OCI-LY1 (cell line): ENCODE measurements at regions not wholly inside any gene's neighbourhood (a gene's known extent, or its start where the extent isn't known, plus 50 kb on each side); places are given as distances from the start of the nearest gene placed in this dataset.

Experiments used
- H2AFZ ChIP-seq: fragments of 200-600 bp; sonication (generic), shearing (Covaris generic); 2 replicates; pipeline ENCODE4 v1.6.0; 2014; ENCODE audit warnings: antibody characterized with exemption, mild to moderate bottlenecking, low read length
- H3F3A ChIP-seq: fragments of 200-600 bp; sonication (generic), shearing (Covaris generic); 2 replicates; pipeline ENCODE4 v1.6.0; 2014; ENCODE audit warnings: mild to moderate bottlenecking, antibody characterized with exemption, low read length, moderate library complexity; ENCODE audit not compliant: insufficient read depth
- H3K27ac ChIP-seq: fragments of 200-600 bp; sonication (generic); 2 replicates; pipeline ENCODE4 v1.5.1; 2014; ENCODE audit warnings: low read length, mixed run types, mild to moderate bottlenecking, low read depth; ENCODE audit not compliant: poor library complexity, severe bottlenecking
- H3K27me3 ChIP-seq: fragments of 200-600 bp; sonication (generic); 2 replicates; pipeline ENCODE4 v1.6.0; 2014; ENCODE audit warnings: antibody characterized with exemption, mild to moderate bottlenecking, low read length, moderate library complexity; ENCODE audit not compliant: insufficient read depth
- H3K36me3 ChIP-seq: fragments of 200-600 bp; sonication (generic); 2 replicates; pipeline ENCODE4 v1.6.1; 2014; ENCODE audit warnings: mild to moderate bottlenecking, antibody characterized with exemption, low read length, moderate library complexity, mixed read lengths; ENCODE audit not compliant: insufficient read depth
- H3K4me1 ChIP-seq: fragments of 200-600 bp; sonication (generic); 2 replicates; pipeline ENCODE4 v1.5.1; 2014; ENCODE audit warnings: mild to moderate bottlenecking, low read length, moderate library complexity; ENCODE audit not compliant: insufficient read depth, severe bottlenecking
- H3K4me2 ChIP-seq: fragments of 200-600 bp; sonication (generic), shearing (Covaris generic); 2 replicates; pipeline ENCODE4 v1.6.1; 2014; ENCODE audit warnings: low read length
- H3K4me3 ChIP-seq: fragments of 200-600 bp; sonication (generic); 2 replicates; pipeline ENCODE4 v1.5.1; 2014; ENCODE audit warnings: low read length, low read depth, mild to moderate bottlenecking, mixed read lengths; ENCODE audit not compliant: poor library complexity, severe bottlenecking
- H3K79me2 ChIP-seq: fragments of 200-600 bp; shearing (Covaris generic); 2 replicates; pipeline ENCODE4 v1.6.1; 2016; ENCODE audit warnings: mixed run types, low read length, mixed read lengths; ENCODE audit not compliant: insufficient read depth
- H3K9ac ChIP-seq: fragments of 200-600 bp; sonication (generic), shearing (Covaris generic); 2 replicates; pipeline ENCODE4 v1.6.1; 2014; ENCODE audit warnings: mild to moderate bottlenecking, low read length, mixed read lengths
- H3K9me2 ChIP-seq: fragments of 200-600 bp; sonication (generic), shearing (Covaris generic); 2 replicates; pipeline ENCODE4 v1.6.1; 2014; ENCODE audit warnings: low read depth, mild to moderate bottlenecking, low read length, mixed read lengths
- H3K9me3 ChIP-seq: fragments of 200-600 bp; shearing (Covaris generic); 2 replicates; pipeline ENCODE4 v1.6.1; 2014; ENCODE audit warnings: low read length, mixed read lengths
- H4K20me1 ChIP-seq: fragments of 200-600 bp; sonication (generic), shearing (Covaris generic); 2 replicates; pipeline ENCODE4 v1.6.0; 2016; ENCODE audit warnings: mild to moderate bottlenecking, low read length; ENCODE audit not compliant: insufficient read depth
- CTCF ChIP-seq: fragments of 200-600 bp; sonication (generic), shearing (Covaris generic); IDR thresholded peaks from 2 replicates; pipeline ENCODE4 v1.5.1; 2017; ENCODE audit warnings: mild to moderate bottlenecking, antibody characterized with exemption, low read length, moderate library complexity, mixed read lengths
- EZH2 ChIP-seq: fragments of 200-600 bp; sonication (generic), shearing (Covaris generic); IDR thresholded peaks from 2 replicates; pipeline ENCODE4 v1.8.0; 2017; ENCODE audit warnings: borderline replicate concordance, mixed run types, mild to moderate bottlenecking, antibody characterized with exemption, low read length, moderate library complexity, mixed read lengths

GRCh38 chr5:116361979-116362577 lies 212.5 kb downstream of the SEMA6A start:
- no peak overlapping the region for H3K9ac ChIP-seq
- H3F3A ChIP-seq: no peaks in the 10 kb centered on the region
- H3K9me3 ChIP-seq: no peaks in the 10 kb centered on the region
- TF ChIP-seq EZH2 (no peak), CTCF (no peak)
- H3K27me3 ChIP-seq: no peaks in the 10 kb centered on the region
- peaks cover 20% of the 10 kb centered on the region for H3K4me1 ChIP-seq
- no peak overlapping the region for H3K4me3 ChIP-seq
- no peak overlapping the region for H2AFZ ChIP-seq
- no peak overlapping the region for H3K4me2 ChIP-seq
- no peaks in the 10 kb centered on the region for H3K9me2 ChIP-seq
- H3K36me3 ChIP-seq: no peaks in the 10 kb centered on the region
- H3K79me2 ChIP-seq: no peaks in the 10 kb centered on the region
- no peak overlapping the region for H3K27ac ChIP-seq
- H4K20me1 ChIP-seq: no peaks in the 10 kb centered on the region

GRCh38 chr5:116361171-116361967 lies 213.3 kb downstream of the SEMA6A start:
- Histone ChIP-seq H3K4me2 (no peak overlapping the region), H3K79me2 (no peaks in the 10 kb centered on the region), H2AFZ (no peak overlapping the region), H3K4me3 (no peak overlapping the region), H3K36me3 (no peaks in the 10 kb centered on the region), H3K4me1 (peaks cover 20% of the 10 kb centered on the region), H3K9me3 (no peaks in the 10 kb centered on the region), H3K27me3 (no peaks in the 10 kb centered on the region), H4K20me1 (no peaks in the 10 kb centered on the region), H3K27ac (no peak overlapping the region), H3K9ac (no peak overlapping the region), H3F3A (no peaks in the 10 kb centered on the region), H3K9me2 (no peaks in the 10 kb centered on the region)
- no peak for TF ChIP-seq CTCF
- no peak for TF ChIP-seq EZH2

- peak overlapping the region; percentile 65 for H3K27ac ChIP-seq
- H3K4me3 ChIP-seq: no peak overlapping the region
- no peaks in the 10 kb centered on the region for H3F3A ChIP-seq
- H3K9ac ChIP-seq: no peak overlapping the region
- H3K27me3 ChIP-seq: no peaks in the 10 kb centered on the region
- peaks cover 20% of the 10 kb centered on the region for H3K4me1 ChIP-seq
- no peaks in the 10 kb centered on the region for H3K9me2 ChIP-seq
- no peaks in the 10 kb centered on the region for H3K36me3 ChIP-seq
- H2AFZ ChIP-seq: no peak overlapping the region
- no peaks in the 10 kb centered on the region for H4K20me1 ChIP-seq
- H3K79me2 ChIP-seq: no peaks in the 10 kb centered on the region
- H3K4me2 ChIP-seq: no peak overlapping the region
- TF ChIP-seq EZH2: no peak
- no peak for TF ChIP-seq CTCF
- H3K9me3 ChIP-seq: no peaks in the 10 kb centered on the region
Observed at GRCh38 chr5:116360008-116360853, 214.4 kb downstream of the SEMA6A start.
